B cell (primary cell): ENCODE measurements at regions not wholly inside any gene's neighbourhood (a gene's known extent, or its start where the extent isn't known, plus 50 kb on each side); places are given as distances from the start of the nearest gene placed in this dataset.

ENCODE experiments used
- ATAC-seq: fragments of 200-7000 bp; cut with Tn5 transposase; one replicate; pipeline ENCODE4 v1.10.0; 2021; ENCODE audit warnings: low read depth, mild to moderate bottlenecking, moderate number of reproducible peaks, moderate library complexity
- CTCF ChIA-PET: fragments of 350-600 bp; sonication (Branson Sonifier 250); formaldehyde crosslinking; loops from one replicate; lab custom pipeline; 2021; ENCODE audit warnings: antibody characterized with exemption, inconsistent platforms; lab: Charles Lee
- POLR2A ChIA-PET: fragments of 350-600 bp; sonication (Branson Sonifier 250); formaldehyde crosslinking; loops from one replicate; lab custom pipeline; 2021; ENCODE audit warnings: antibody characterized with exemption; lab: Charles Lee
- DNase-seq: peaks from one replicate; pipeline ENCODE4 v3.0.0; 2013
- H2AFZ ChIP-seq: 2 replicates; pipeline ENCODE4 v1.6.1; 2012; ENCODE audit warnings: mild to moderate bottlenecking, low read depth, low read length; ENCODE audit not compliant: insufficient read depth, poor library complexity, severe bottlenecking
- H3K27ac ChIP-seq, 2 donors: 1 replicate in 1 of 2; 2 replicates in 1 of 2; pipeline ENCODE4 v1.5.1; 2012 to 2013; ENCODE audit warnings: low read length in 2 of 2, mild to moderate bottlenecking in 2 of 2, moderate library complexity in 1 of 2
- H3K27me3 ChIP-seq, 4 experiments: fragments of 200-600 bp in 1 of 4; sonication (generic) in 1 of 4; replicated peaks in 1 of 4; 1 replicate in 2 of 4; 2 replicates in 2 of 4; pipeline versions ENCODE4 v1.6.1 to v1.7.0; 2013 to 2016; ENCODE audit warnings: low read length in 3 of 4, mild to moderate bottlenecking in 2 of 4, mixed read lengths in 1 of 4, moderate library complexity in 1 of 4; ENCODE audit not compliant: insufficient read depth in 4 of 4, control insufficient read depth in 3 of 4; ENCODE audit errors: control extremely low read depth in 1 of 4
- H3K36me3 ChIP-seq, 2 experiments: replicated peaks in 1 of 2; 1 replicate in 1 of 2; 2 replicates in 1 of 2; pipeline versions ENCODE4 v1.6.1 to v1.7.1; 2013; ENCODE audit warnings: low read length in 1 of 2; ENCODE audit not compliant: insufficient read depth in 2 of 2, control insufficient read depth in 1 of 2; ENCODE audit errors: control extremely low read depth in 1 of 2, extremely low read depth in 1 of 2
- H3K4me1 ChIP-seq, 2 donors: fragments of 200-600 bp in 1 of 2; sonication (generic) in 1 of 2; 1 replicate in 1 of 2; 2 replicates in 1 of 2; pipeline versions ENCODE4 v1.5.1 to v1.6.1; 2013 to 2017; ENCODE audit warnings: low read length in 2 of 2; ENCODE audit not compliant: control insufficient read depth in 2 of 2, insufficient read depth in 2 of 2
- H3K4me2 ChIP-seq: replicated peaks from 2 replicates; pipeline ENCODE3; 2012; ENCODE audit warnings: mild to moderate bottlenecking, low read depth, low read length; ENCODE audit not compliant: poor library complexity, severe bottlenecking
- H3K4me3 ChIP-seq, 5 experiments: fragments of 200-600 bp in 1 of 5; sonication (generic) in 1 of 5; 1 replicate in 3 of 5; 2 replicates in 2 of 5; pipeline versions ENCODE4 v1.5.1 to v1.7.0; 2011 to 2016; ENCODE audit warnings: low read length in 4 of 5, mild to moderate bottlenecking in 4 of 5, low read depth in 2 of 5, control low read depth in 1 of 5, moderate library complexity in 1 of 5; ENCODE audit not compliant: insufficient read depth in 1 of 5; ENCODE audit errors: control extremely low read depth in 1 of 5, extremely low read depth in 1 of 5
- H3K79me2 ChIP-seq: fragments of 200-600 bp; sonication (generic); one replicate; pipeline ENCODE4 v1.6.0; 2016; ENCODE audit warnings: low read length; ENCODE audit not compliant: control insufficient read depth, insufficient read depth
- H3K9ac ChIP-seq: fragments of 200-600 bp; sonication (generic); 2 replicates; pipeline ENCODE4 v1.6.1; 2017; ENCODE audit warnings: mild to moderate bottlenecking, low read length, moderate library complexity
- H3K9me3 ChIP-seq, 3 donors: one replicate each; pipeline versions ENCODE4 v1.6.1 to v1.7.1; 2013; ENCODE audit warnings: low read length in 2 of 3; ENCODE audit not compliant: control insufficient read depth in 2 of 3, insufficient read depth in 1 of 3; ENCODE audit errors: control extremely low read depth in 1 of 3
- H4K20me1 ChIP-seq: 2 replicates; pipeline ENCODE4 v1.6.0; 2012; ENCODE audit warnings: mild to moderate bottlenecking, low read length; ENCODE audit not compliant: insufficient read depth, control insufficient read depth, poor library complexity, severe bottlenecking
- H3K27ac Mint-ChIP-seq: one replicate; pipeline ENCODE4 v1.8.0; 2021; ENCODE audit warnings: mixed read lengths
- H3K27me3 Mint-ChIP-seq: one replicate; pipeline ENCODE4 v1.8.0; 2021; ENCODE audit warnings: mixed read lengths
- H3K4me1 Mint-ChIP-seq: one replicate; pipeline ENCODE4 v1.8.0; 2021; ENCODE audit warnings: mixed read lengths
- H3K4me3 Mint-ChIP-seq: one replicate; pipeline ENCODE4 v1.8.0; 2021; ENCODE audit warnings: mixed read lengths
- H3K9me3 Mint-ChIP-seq: one replicate; pipeline ENCODE4 v1.8.0; 2022; ENCODE audit warnings: mixed read lengths; ENCODE audit not compliant: insufficient read depth
- EZH2 ChIP-seq: IDR thresholded peaks from 2 replicates; pipeline ENCODE4 v1.6.1; 2012; ENCODE audit warnings: borderline replicate concordance, low read depth, mild to moderate bottlenecking, moderate library complexity, low read length; ENCODE audit not compliant: insufficient read depth, poor library complexity, severe bottlenecking
- WGBS: methylation state at CpG from one replicate; pipeline ENCODE4 v1.1.5; 2013; ENCODE audit warnings: missing lambda C conversion rate; ENCODE audit not compliant: insufficient coverage; 5-methylcytosine and 5-hydroxymethylcytosine counted together
- intact Hi-C: fragments of 100-400 bp; cut with micrococcal nuclease; formaldehyde crosslinking; loops from one replicate; pipeline ENCODE4 v1.10.0; 2022
- TF ChIP-seq, protein P1 (sequence below): fragments of 200-600 bp; IDR thresholded peaks from one replicate; pipeline ENCODE4 v1.8.0; 2022; ENCODE audit warnings: antibody characterized with exemption, mild to moderate bottlenecking

DNA sequence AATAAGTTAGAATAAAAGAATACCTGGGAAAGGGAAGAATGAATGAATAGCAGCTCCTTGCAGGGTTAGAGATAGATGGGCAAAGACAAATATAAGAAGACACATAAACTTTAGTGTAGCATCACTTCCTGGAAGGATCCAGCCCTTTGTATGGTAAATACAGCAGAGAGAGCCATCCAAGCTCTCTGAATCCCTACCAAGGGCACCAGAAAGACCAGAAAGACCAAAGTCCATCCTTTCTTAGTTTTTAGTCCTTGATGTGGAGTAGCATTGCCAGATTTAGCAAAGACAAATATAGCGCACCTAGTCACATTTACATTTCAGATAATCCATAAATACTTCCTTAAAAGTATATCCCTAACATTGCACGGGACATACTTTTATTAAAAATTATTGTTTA is 56.1 kb upstream of the C9orf72 start:
- DNase-seq (no peak), ATAC-seq (no peak)
- H3K4me3 Mint-ChIP-seq = no peak overlapping the region
- peaks cover 41% of the 10 kb centered on the region for H3K27me3 Mint-ChIP-seq
- no peak overlapping the region for H2AFZ ChIP-seq
- intact Hi-C loops = no loop called here
- H3K36me3 ChIP-seq = no peaks in the 10 kb centered on the region
- H3K4me1 ChIP-seq = no peaks in the 10 kb centered on the region
- ChIA-PET CTCF (no interaction called here), POLR2A (no interaction called here)
- H3K4me1 Mint-ChIP-seq = no peaks in the 10 kb centered on the region
- no peak overlapping the region for H3K4me3 ChIP-seq
- TF ChIP-seq, protein P1, sequence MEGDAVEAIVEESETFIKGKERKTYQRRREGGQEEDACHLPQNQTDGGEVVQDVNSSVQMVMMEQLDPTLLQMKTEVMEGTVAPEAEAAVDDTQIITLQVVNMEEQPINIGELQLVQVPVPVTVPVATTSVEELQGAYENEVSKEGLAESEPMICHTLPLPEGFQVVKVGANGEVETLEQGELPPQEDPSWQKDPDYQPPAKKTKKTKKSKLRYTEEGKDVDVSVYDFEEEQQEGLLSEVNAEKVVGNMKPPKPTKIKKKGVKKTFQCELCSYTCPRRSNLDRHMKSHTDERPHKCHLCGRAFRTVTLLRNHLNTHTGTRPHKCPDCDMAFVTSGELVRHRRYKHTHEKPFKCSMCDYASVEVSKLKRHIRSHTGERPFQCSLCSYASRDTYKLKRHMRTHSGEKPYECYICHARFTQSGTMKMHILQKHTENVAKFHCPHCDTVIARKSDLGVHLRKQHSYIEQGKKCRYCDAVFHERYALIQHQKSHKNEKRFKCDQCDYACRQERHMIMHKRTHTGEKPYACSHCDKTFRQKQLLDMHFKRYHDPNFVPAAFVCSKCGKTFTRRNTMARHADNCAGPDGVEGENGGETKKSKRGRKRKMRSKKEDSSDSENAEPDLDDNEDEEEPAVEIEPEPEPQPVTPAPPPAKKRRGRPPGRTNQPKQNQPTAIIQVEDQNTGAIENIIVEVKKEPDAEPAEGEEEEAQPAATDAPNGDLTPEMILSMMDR = no peak
- no peak for TF ChIP-seq EZH2
- H3K27me3 ChIP-seq = peaks cover 0 to 3% (median 0%) of the 10 kb centered on the region in 4 experiments
- no CpG with 5 or more reads among the region's 2 CpGs for WGBS
- no peak overlapping the region for H3K27ac ChIP-seq
- H3K9ac ChIP-seq = no peak overlapping the region
- H3K9me3 Mint-ChIP-seq = no peaks in the 10 kb centered on the region
- H3K79me2 ChIP-seq = no peaks in the 10 kb centered on the region
- H4K20me1 ChIP-seq = no peaks in the 10 kb centered on the region
- H3K4me2 ChIP-seq = no peak overlapping the region
- H3K9me3 ChIP-seq = no peaks in the 10 kb centered on the region
- no peak overlapping the region for H3K27ac Mint-ChIP-seq

DNA sequence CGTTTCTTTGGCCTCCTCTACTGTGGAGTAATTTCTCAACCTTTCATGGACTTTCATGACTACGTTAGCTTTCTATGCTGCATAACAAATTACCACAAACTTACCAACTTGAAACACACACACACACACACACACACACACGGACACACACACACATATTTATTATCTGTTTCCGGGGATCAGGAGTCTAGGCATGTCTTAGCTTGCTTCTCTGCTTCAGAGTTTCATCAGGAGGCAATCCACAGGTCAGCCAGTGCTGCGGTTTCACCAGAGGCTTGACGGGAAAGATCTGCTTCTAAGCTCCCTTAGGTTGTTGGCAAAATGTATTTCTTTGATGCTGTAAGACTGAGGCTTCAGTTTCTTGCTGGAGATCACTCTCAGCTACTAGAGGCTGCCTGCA is 59.0 kb upstream of the C9orf72 start:
- intact Hi-C loops = no loop called here
- CTCF ChIA-PET = no interaction called here
- no peaks in the 10 kb centered on the region for H3K36me3 ChIP-seq
- no peaks in the 10 kb centered on the region for H3K9me3 ChIP-seq
- no peaks in the 10 kb centered on the region for H3K9me3 Mint-ChIP-seq
- no peak for DNase-seq
- H3K4me2 ChIP-seq = no peak overlapping the region
- no peak overlapping the region for H3K27ac ChIP-seq
- no peak overlapping the region for H2AFZ ChIP-seq
- H3K4me3 ChIP-seq = no peak overlapping the region
- no peak overlapping the region for H3K4me3 Mint-ChIP-seq
- no peak overlapping the region for H3K27ac Mint-ChIP-seq
- H3K4me1 Mint-ChIP-seq = peaks cover 4% of the 10 kb centered on the region
- peaks cover 0 to 3% (median 0%) of the 10 kb centered on the region in 4 experiments for H3K27me3 ChIP-seq
- H4K20me1 ChIP-seq = no peaks in the 10 kb centered on the region
- peaks cover 26% of the 10 kb centered on the region for H3K27me3 Mint-ChIP-seq
- ATAC-seq = no peak
- H3K4me1 ChIP-seq = peaks cover 4 to 6% of the 10 kb centered on the region in 2 donors
- WGBS = 94% methylated on average over 5 of the region's 6 CpGs
- no peak for TF ChIP-seq EZH2
- TF ChIP-seq, protein P1 = no peak
- POLR2A ChIA-PET = no interaction called here
- H3K79me2 ChIP-seq = no peaks in the 10 kb centered on the region
- H3K9ac ChIP-seq = no peak overlapping the region
